AML-193 (cell line): ENCODE measurements at regions not wholly inside any gene's neighbourhood (a gene's known extent, or its start where the extent isn't known, plus 50 kb on each side); places are given as distances from the start of the nearest gene placed in this dataset.
"Not testable (repeated sequence)": the region's sequence is repeated elsewhere in the genome, so short reads cannot be mapped to it uniquely, and the experiment has no call there.

Experiments used
- DNase-seq, 2 experiments: peaks; one replicate each; lab custom pipeline; 2025; lab: John Stamatoyannopoulos, UW

GRCh38 chr4:149986917-149987316 lies 91.3 kb upstream of the DCLK2 start:
- DNase-seq, result no peak

GRCh38 chr4:149987330-149988086 lies 90.7 kb upstream of the DCLK2 start:
- DNase-seq, result no peak

GRCh38 chr4:149988087-149988410 lies 90.2 kb upstream of the DCLK2 start:
- no peak for DNase-seq

GRCh38 chr4:149993030-149993429 lies 85.2 kb upstream of the DCLK2 start:
- no peak for DNase-seq

- DNase-seq, result no peak
Observed at GRCh38 chr4:149995134-149995756, 83.0 kb upstream of the DCLK2 start.

GRCh38 chr4:149997881-149998421 lies 80.3 kb upstream of the DCLK2 start:
- no peak for DNase-seq

- DNase-seq, result peak; percentile 11 to 26
Observed at GRCh38 chr4:149999485-150000074, 78.7 kb upstream of the DCLK2 start.

GRCh38 chr4:150001815-150002214 lies 76.4 kb upstream of the DCLK2 start:
- no peak for DNase-seq

- DNase-seq, result no peak
Observed at GRCh38 chr4:150002561-150002960, 75.7 kb upstream of the DCLK2 start.

- DNase-seq, result no peak
Observed at GRCh38 chr4:150004481-150004880, 73.8 kb upstream of the DCLK2 start.

- no peak for DNase-seq
Observed at GRCh38 chr4:150005537-150005936, 72.7 kb upstream of the DCLK2 start.

- no peak for DNase-seq
Observed at GRCh38 chr4:150006197-150006596, 72.0 kb upstream of the DCLK2 start.

GRCh38 chr4:150007512-150007911 lies 70.7 kb upstream of the DCLK2 start:
- DNase-seq, result no peak

GRCh38 chr4:150008546-150008945 lies 69.7 kb upstream of the DCLK2 start:
- no peak for DNase-seq

GRCh38 chr4:150009533-150009932 lies 68.7 kb upstream of the DCLK2 start:
- DNase-seq, result no peak

GRCh38 chr4:150010525-150011126 lies 67.6 kb upstream of the DCLK2 start:
- peak; percentile 1 to 5 for DNase-seq

- no peak for DNase-seq
Observed at GRCh38 chr4:150012851-150013360, 65.3 kb upstream of the DCLK2 start.

- not testable (repeated sequence) for DNase-seq
Observed at GRCh38 chr4:150015910-150016309, 62.3 kb upstream of the DCLK2 start.

- not testable (repeated sequence) for DNase-seq
Observed at GRCh38 chr4:150016621-150017020, 61.6 kb upstream of the DCLK2 start.

GRCh38 chr4:150018257-150018656 lies 60.0 kb upstream of the DCLK2 start:
- DNase-seq, result no peak

- DNase-seq, result no peak
Observed at GRCh38 chr4:150021483-150021882, 56.8 kb upstream of the DCLK2 start.

- DNase-seq, result no peak
Observed at GRCh38 chr4:150023489-150023888, 54.8 kb upstream of the DCLK2 start.

- DNase-seq, result not testable (repeated sequence)
Observed at GRCh38 chr4:150026987-150027386, 51.3 kb upstream of the DCLK2 start.
